Erythroblast (primary cell): ENCODE measurements at regions not wholly inside any gene's neighbourhood (a gene's known extent, or its start where the extent isn't known, plus 50 kb on each side); places are given as distances from the start of the nearest gene placed in this dataset.

Experiments
- GATA1 ChIP-seq: IDR thresholded peaks from 2 replicates; pipeline ENCODE4 v1.6.1; 2011; ENCODE audit warnings: low read depth, mild to moderate bottlenecking, control low read depth, low read length, moderate library complexity
- POLR2A ChIP-seq: IDR thresholded peaks from 2 replicates; pipeline ENCODE4 v1.6.1; 2011; ENCODE audit warnings: mild to moderate bottlenecking, low read length

- TF ChIP-seq POLR2A (no peak), GATA1 (no peak)
Measured at GRCh38 chr10:3978174-3978573, 193.2 kb upstream of the KLF6 start.
